Stimulated activated naive CD4-positive, alpha-beta T cell (primary cell): ENCODE measurements at regions not wholly inside any gene's neighbourhood (a gene's known extent, or its start where the extent isn't known, plus 50 kb on each side); places are given as distances from the start of the nearest gene placed in this dataset.

Experiments
- DNase-seq, 6 experiments: peaks; one replicate each; lab custom pipeline; 2025; lab: John Stamatoyannopoulos, UW

DNA sequence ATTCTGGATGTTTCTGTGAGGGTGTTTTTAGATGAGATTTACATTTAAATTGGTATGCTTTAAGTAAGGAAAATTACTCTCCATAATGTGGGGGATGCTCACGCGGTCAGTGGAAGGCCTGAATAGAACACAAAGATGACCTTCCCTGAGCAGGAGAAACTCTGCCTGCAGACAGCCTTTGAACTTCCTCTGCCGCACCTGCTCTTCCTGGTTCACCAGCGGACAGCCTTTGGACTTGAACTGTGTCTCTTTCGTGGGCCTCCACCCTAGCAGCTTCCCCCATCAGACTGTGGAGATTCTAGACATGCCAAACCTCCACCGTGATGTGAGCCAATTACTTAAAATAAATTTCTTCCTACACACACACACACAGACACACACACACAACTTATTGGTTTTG lies 210.7 kb downstream of the EFCAB11 start:
- no peak for DNase-seq

DNA sequence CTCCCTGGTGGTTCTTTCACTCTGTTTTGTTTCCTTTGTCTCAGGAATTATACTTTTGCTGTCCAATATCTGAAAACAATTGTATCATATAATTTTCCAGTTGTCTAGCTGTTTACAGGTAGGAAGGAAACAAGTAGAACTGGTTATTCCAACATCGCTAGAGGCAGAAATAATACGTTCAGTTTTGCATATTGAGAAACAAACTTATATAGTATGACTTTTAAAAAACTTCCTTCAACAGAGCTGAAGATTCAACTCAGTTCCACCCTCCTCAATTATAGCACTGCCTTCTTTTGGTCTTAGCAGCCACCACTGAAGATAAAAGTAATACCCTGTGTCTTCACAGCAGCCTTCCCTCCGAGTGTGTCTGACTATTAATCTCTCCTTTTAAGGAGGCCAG lies 214.3 kb downstream of the EFCAB11 start:
- no peak for DNase-seq

DNA sequence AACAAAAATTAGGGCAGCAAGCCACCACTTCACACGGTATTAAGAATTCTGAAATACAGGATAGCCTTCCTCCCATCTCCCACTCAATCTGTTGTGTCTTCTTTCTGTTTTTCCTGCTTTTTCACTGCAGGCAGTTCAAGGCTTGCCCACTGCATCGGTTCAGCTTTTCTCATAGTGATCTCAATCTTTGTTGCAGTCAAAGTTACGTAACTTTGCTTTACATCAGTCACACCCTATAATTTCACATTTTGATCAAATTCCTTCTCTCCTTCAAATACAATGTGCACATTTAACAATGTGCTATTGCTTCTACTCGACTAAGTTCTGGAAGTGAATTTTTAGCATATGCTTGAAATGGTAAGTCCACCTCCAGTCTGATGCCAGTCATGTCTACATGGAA lies 217.6 kb downstream of the EFCAB11 start:
- DNase-seq: no peak

DNA sequence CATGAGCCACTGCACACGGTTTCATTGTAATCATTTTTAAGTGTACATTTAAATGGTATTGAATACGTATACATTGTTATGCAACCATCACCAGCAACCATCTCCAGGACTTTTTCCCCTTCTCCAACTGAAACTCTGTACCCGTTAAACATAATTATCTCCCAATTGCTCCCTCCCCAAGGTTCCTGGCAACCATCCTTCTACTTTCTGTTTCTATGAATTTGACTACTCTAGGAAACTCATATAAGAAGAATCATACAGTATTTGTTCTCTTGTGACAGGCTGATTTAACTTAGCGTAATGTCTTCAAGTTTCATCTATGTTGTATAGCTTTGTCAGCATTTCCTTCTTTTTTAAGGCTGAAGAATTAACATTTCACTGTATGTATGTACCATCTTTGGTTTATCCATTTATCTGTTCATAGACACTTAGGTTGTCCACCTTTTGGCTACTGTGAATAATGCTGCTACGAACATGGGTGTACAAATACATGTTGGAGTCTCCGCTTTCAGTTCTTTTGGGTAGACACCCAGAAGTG lies 223.1 kb downstream of the EFCAB11 start:
- no peak for DNase-seq

DNA sequence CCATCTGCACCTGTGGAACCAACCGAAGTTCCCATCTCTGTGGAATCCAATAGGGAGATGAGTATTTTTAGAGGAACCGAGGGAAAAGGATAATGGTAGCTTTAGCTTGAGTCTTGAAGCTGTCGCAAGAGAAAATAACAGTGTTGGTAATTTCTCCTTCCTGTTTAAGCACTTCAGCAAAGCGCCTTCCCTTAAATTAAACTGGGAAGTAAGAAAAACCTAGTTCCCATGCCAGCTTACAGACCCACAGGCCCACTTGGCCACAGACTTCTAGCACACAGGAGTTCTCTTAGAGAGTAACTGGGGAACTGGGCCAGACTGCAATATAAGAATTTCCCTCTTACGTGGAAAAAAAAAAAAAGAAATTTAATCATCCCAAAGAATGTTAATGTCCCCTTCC lies 223.8 kb downstream of the EFCAB11 start:
- no peak for DNase-seq

DNA sequence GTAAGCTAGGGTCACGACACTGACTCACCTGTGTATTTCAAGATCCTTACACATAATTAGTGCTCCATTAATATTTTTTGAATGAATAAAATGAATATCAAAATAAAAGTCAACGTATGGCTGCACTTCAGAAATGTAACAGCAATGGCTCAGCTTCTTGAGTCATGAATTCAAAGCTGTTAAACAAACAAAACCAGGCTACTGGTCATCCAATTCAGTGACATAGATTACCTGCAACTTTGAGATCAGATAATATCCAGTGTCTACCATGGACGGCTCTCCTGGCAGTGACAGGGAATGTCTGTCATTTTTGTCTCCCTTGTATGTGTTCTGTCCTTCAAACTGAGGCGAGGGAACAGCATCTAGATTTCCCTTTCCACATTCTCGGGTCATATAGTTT lies 225.6 kb downstream of the EFCAB11 start:
- no peak for DNase-seq

DNA sequence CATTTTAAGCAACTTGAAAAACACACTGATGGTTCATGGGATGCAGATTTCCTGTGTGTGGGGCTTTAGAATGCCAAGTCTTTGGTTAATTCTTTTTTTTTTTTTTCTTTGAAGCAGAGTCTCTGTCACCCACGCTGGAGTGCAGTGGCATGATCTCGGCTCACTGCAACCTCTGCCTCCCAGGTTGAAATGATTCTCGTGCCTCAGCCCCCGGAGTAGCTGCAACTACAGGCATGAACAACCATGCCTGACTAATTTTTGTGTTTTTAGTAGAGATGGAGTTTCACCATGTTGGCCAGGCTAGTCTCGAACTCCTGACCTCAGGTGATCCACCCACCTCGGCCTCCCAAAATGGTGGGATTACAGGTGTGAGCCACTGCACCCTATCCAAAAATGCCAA lies 228.3 kb downstream of the EFCAB11 start:
- peak in 2 of 6 experiments; percentile 22 to 26 for DNase-seq

DNA sequence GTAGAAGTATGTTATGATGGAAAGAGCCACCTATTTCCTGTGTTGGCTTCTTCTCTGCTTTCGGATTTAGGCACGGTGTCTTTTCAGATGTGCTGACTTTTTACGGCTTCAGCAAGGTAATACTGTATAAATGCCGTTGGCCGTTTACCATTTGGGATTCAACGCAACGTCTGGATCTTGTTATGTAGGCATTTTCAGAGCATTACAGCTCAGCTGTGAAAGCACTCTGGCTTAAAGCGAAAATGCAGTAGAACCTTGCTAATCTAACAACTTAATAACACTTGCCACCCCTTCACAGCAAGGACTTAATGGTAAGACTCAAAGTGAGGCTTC lies 229.9 kb downstream of the EFCAB11 start:
- peak in 3 of 6 experiments; percentile 38 to 62 (median 42) for DNase-seq

DNA sequence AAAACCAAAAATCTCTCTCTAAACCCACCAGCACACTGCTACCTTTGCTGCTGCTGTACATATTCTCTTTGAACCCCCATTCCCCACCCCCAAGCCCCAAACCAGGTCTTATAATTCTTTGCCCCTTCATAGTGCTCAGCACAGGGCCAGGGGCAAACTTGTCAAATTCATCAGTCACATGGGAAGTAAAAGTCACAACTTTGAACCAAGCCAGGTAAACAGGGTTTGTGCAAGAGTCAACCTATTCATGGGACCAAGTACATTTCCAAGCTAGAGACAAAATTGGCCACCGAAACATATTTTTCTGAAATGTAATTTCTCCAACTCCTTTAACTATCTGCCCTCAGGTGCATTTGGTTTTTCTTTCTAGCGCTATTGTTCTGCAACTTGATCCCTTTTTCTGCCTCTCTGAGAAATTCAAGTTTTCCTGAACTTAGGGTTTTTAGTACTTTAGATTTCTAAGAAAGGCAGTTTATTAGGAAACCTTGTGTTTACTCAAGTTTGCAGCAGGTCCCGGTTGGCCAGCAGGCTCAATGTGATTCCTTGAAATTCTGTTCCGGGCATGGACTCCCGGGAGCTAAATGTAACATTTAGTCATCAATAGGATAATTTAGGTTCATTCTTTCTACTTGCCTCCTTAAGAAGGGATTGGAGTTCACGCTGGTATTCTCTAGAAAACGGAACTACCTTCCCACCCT lies 230.5 kb downstream of the EFCAB11 start:
- DNase-seq: no peak

DNA sequence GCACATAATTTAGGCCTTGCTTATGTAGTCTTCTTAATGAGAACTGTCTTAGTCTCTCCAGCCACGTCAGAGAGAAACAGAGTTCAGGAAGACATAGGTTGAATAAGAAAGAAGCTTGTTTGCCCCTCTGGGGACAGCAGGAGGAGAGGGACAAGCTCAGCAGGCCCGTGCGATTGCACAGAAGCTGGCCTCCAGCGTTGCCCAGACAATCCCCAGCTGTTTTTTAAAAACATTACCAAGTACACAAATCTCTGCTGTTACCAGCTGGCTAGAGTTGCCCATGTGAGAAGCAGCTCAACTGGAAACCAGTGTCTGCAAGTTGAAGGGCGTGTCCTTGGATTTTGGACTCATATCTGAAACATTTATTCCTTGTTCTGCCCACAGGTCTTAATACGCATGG lies 232.6 kb downstream of the EFCAB11 start:
- DNase-seq: peak in 1 of 6 experiments; percentile 9

DNA sequence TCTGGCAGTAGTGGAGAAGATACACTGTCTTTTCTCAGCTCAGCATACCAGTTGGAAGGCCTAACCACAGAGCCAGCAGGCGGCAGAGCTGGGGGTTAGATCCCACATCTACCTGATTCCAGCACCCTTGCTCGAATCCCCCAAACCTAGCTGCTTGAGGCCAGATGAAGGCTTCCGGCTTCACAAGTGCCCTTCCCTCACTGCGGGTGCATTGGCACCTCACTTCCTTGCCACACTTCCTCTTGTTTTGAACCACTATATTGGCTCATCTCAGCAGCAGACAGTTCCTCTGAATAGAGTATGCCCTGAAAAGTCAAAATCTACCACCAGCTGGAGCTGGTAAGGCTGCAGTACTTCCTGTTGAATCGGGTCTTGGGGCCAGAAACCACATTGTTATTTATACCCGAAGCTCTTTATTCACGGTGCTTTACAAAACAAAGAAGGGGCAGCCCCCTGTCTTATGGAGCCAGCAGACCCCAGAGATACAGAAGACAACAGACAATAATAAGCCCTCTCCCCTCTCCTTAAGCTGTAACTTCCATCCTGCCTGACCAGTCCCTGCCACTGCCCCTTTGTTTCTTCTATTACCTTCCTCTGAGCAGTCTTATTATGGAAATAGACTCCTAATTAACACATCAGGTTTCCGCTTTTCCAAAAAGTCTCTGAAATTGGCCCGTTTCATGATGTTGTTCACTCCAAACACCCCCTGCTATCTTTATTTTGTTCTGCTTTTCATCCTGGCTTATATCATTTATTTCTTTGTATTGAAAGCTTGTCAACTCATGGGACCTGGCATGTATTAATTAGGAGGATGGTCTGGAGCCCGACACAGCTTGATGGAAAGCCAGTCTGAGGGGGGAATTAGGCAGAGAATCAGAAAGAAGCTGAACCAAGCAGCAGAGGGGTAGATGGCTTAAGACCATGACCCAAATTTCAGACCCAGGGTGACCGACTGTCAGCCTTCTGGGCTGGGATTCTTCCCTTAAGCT lies 233.5 kb downstream of the EFCAB11 start:
- peak; percentile 57 to 90 (median 76) for DNase-seq

DNA sequence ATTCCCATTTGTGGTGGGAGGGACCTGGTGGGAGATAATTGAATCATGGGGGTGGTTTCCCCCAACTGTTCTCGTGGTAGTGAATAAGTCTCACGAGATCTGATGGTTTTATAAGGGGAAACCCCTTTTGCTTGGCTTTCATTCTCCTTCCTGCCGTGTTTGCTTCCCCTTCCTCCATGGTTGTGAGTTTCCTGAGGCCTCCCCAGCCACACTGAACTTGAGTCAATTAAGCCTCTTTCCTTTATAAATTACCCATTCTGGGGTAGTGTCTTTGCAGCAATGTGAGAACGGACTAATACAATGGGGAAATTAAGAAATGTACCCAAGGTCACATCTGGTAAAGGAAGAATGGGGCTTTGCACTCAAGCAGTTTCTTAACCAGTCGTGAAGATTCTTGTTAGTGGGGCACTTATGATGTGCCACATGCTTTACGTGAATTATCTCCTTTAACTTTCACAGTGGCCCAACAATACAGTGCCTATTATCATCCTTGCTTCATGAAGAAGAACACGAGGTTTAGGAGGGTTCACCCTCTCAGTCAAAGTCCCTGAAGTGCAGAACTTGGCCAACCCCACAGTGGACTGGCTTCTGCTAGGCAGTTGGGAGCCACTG lies 234.3 kb downstream of the EFCAB11 start:
- DNase-seq: peak in 4 of 6 experiments; percentile 2 to 57 (median 52)

DNA sequence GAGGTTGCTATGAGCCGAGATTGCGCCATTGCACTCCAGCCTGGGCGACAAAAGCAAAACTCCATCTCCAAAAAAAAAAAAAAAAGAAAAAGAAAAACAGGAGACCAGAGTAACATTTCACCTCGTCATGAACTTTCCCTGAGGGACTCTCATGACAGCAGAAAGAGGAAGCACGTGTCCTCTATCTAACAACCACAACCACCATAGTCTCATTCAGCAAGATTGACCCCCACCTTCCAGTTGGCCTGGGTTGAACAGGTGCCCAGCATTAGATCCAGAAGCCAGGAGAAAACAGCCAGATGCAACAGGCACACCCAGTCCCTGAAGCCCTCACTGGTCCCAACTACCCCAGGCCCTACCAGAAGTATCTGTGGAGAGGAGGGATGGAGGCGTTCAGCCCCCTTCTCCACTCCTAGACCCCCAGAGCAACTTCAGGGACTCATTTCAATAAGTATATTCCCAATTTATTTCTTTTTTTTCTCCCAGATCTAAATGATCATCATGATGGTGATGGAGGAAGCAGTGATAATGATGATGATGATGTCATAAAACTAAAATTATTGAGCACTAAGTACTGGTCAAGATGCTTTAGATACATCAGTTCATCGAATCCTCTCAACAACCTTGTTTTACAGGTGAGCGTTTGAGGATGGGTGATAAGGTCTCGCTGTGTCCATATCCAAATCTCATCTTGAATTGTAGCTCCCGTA lies 235.0 kb downstream of the EFCAB11 start:
- no peak for DNase-seq

DNA sequence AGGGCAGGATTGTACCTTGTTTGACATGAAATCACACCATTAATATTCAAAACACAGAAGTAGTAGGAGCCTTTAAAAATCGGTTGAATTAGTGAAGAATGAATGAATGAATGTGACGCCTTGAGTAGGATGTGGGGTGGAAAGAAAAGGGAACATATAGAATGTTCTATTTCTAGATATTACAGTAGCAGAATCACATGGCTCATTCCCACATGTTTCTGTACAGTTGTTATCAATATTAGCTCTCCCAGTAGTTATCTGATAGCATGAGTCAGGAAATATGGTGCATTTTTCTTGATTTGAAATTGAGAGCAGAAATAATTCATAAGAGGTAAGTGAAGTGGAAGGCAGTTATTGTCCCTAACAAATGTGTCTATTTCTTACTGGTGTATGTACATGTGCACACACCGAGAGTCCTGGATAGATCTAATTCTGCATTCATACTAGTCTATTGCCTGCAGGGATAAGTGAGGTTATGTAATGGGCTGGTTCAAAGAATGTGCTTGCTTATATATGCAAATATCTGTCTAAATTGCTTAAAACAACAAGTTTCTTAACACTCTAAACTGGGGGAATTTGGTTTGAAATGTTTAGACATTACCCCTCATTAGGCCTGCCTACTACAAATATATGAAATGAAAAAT lies 245.4 kb downstream of the EFCAB11 start:
- no peak for DNase-seq

DNA sequence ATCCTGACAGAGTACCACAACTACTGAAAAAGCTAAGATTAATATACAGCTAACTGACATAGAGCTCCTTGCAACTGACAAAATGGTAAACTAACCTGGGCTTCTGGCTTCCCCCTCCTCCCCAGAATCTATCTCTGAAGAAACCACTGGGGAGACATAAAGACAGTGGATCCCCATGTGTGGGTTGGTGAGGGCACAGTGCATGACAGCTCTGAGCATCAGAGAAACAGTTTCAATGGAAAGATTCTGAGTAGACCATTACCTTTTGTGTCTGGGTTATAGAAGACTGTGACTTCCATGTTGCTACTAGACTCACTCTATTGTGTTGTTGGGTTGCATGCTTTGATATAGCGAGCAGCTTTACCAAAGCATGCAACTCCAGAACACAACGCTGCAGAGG lies 247.4 kb downstream of the EFCAB11 start:
- no peak for DNase-seq

DNA sequence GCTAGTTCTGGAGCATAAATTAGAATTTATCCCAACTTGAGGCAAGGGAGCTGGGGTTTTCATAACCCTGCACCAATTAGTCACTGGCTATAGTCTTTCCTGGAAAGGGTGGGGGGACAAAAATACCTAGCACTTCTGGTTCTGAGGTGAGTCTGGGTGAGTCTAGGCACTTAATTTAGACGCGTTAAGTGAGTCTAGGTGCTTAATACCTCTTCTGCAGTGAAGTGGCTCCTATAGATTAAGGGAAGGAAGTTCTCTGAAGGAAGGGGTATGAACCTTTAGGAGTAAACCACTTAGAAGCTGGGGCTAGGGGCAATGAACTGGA lies 251.7 kb downstream of the EFCAB11 start:
- DNase-seq: no peak

DNA sequence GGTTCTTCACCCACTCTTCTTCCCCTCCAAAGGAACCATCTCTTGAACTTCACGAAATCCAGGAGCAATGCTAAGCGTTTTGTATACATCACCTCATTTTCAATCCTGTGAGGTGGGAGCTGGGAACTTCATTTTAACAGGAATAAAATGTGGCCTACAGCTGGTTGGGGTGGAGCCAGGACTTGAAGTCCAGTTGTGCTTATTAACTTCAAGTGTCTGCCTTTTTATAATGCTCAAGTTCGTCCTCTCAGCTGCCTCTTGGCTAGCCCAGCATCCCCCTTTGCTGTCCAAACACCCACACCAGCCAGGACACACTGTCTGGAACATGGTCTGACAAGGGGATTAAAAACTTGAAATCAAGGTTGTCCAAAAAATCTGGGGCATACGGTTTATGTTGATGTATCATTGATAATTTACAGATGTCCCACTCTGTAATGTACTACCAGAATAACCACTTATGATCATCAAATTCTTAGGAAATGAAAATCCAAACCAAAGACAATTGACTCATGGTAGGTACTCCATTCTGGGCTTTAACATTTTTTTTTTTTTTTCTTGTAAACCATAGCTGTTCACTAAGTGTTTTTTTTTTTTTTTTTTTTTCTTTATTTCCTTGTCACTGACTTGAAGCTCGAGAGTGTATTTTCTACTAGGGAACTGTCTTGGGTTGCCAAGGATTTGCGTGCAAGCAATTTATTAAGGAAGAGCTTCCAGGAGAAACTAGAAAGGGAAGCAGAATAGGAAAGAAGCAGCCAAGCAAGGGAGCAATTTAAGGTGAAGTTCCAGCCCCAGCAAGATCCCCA lies 252.3 kb downstream of the EFCAB11 start:
- no peak for DNase-seq

DNA sequence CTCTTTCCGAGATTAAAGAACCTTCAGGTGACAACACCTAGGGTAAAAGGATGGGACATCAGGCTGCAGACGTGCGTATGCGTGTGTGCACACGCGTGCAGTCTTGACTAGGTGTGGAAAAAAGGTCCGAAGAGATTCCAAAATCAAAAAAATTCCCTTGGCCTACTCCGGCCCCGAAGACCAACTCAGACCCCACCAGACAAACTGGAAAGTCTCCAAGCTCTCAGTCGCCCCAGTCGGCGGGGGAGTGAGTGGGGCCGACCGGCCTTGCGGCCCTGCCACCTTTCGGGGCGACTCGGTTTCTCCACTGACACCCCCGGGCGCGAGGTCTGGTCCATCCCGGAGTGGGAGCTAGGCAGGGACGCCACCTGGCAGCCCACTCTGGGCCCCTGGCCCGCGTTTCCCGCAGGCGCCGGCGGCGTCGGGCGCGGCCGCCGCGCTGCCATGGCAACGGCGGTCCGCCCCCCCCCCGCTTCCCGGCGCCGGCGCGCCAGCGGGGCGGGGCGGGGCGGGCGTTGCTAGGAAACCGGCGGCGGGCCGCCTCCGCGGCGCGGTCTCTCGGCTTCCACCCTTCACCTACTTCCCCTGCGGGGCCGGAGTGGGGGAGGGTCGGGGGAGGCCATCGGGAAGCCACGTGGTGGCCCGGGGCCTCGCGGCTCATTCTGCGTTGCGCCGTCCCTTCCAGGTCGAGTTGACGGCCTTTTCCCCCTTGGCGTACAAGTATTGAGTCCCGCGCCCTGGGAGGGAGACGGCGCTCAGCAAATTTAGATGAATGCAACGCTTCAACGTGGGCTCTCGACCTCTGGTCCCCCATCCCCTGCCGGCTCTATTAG lies 253.1 kb downstream of the EFCAB11 start:
- DNase-seq: peak; percentile 71 to 84 (median 80)

DNA sequence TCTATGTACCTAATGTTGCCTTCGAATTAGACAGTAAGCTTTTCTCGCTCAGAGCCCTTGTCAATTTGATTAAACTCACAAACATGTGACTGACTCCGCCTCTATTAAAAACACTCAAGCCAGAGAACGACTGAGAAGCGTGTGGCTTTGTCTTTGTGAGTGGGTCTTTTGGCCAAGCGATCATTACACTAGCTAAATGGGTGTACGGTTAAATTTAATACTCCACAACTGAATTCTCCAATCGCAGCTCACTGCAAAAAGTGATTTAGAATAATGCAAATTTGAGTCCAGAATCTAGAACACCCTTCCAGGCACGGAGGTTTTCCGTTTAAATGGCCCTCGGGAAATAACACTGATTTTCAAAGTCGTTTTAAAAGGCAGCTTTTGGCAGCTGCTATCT lies 253.7 kb downstream of the EFCAB11 start:
- DNase-seq: no peak

DNA sequence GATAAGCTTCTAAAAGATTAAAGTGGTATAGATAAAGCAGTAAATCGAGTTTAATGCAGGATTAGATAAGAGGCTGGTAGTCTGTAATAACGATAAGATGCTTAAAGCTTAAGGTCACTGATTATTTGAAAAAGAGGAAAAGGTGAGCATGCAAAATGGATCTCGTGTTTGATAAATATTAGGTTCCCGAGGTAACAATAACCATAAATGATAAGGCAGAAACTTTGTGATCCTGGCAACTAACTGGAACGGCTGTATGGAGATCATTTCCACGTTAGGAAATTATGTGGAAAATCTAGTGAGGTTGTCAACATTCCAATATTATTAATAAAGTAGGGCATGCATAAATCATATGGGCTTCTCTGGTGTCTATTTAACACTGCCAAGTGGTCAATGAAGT lies 255.5 kb downstream of the EFCAB11 start:
- DNase-seq: no peak
